ENCODE measurements at regions not wholly inside any gene's neighbourhood (a gene's known extent, or its start where the extent isn't known, plus 50 kb on each side); places are given as distances from the start of the nearest gene placed in this dataset.

DNA sequence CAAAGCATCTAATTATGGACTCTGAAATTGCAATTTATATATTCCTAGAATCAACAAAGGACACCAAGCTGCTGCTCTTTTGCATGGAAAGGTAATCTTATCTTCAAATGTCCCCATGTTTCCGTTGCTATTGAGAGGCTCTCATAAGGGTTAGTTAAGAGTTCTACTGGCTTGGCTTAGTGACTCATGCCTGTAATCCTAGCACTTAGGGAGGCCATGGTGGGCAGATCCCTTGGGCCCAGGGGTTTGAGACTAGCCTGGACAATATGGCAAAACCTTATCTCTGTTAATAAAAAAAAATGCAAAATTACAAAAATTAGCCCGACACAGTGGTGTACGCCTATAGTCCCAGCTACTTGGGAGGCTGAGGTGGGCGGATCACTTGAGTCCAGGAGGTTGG, 93.4 kb upstream of the RAPGEF2 start:
- Histone ChIP-seq H3K9me3 (replicated peaks; ENCODE audit: control insufficient read depth, insufficient read depth, low read length) (no peaks in the 10 kb centered on the region), H3K79me2 (ENCODE audit: control insufficient read depth, insufficient read depth, low read length) (no peaks in the 10 kb centered on the region), H3K36me3 (ENCODE audit: control insufficient read depth in 2 of 2, extremely low read depth in 1 of 2, insufficient read depth in 2 of 2, low read length in 2 of 2) (no peaks in the 10 kb centered on the region), H2AFZ (ENCODE audit: low read depth, low read length) (no peak overlapping the region), H3K9ac (replicated peaks; ENCODE audit: extremely low read depth, insufficient read depth, low read length) (no peak overlapping the region), H3K4me3 (replicated peaks in 1 of 3; ENCODE audit: insufficient read depth in 1 of 3, low read depth in 1 of 3, low read length in 3 of 3) (no peak overlapping the region), H3K4me2 (ENCODE audit: insufficient read depth, low read length) (no peak overlapping the region), H3K27me3 (ENCODE audit: control insufficient read depth in 2 of 2, insufficient read depth in 2 of 2, low read length in 2 of 2) (no peaks in the 10 kb centered on the region), H3K27ac (ENCODE audit: insufficient read depth, low read depth, low read length) (no peak overlapping the region), H3K9me1 (replicated peaks; ENCODE audit: control insufficient read depth, extremely low read depth, insufficient read depth, low read length) (no peaks in the 10 kb centered on the region), H4K20me1 (replicated peaks; ENCODE audit: control insufficient read depth, extremely low read depth, insufficient read depth, low read length) (no peaks in the 10 kb centered on the region), H3K4me1 (ENCODE audit: control insufficient read depth, extremely low read depth, insufficient read depth, low read length) (no peaks in the 10 kb centered on the region)
- CTCF ChIA-PET = no interaction called here
- dilution Hi-C loops (cut with MboI; ENCODE audit: extremely low pct_ligation_motif_present, low sequenced_read_pairs) = no loop called here
- no TSS peak for BruUV-seq (replicated peaks)
- no peak for FAIRE-seq
- POLR2A ChIA-PET = no interaction called here
- intact Hi-C loops (cut with micrococcal nuclease) = no loop called here
- TF ChIP-seq POLR2A (IDR thresholded peaks at IDR 0.05; ENCODE audit: low read depth, low read length) (no peak), MYC (IDR thresholded peaks at IDR 0.05; ENCODE audit: low read depth, low read length) (no peak), POLR2AphosphoS5 (IDR thresholded peaks at IDR 0.05; ENCODE audit: insufficient read depth, low read depth, low read length) (no peak), GATA2 (IDR thresholded peaks at IDR 0.05; ENCODE audit: insufficient read depth, insufficient read length, low read depth, low read length) (no peak), FOS (IDR thresholded peaks at IDR 0.05; ENCODE audit: borderline replicate concordance, insufficient read depth, low read length) (no peak), JUN (IDR thresholded peaks at IDR 0.05; ENCODE audit: borderline replicate concordance, insufficient read depth, insufficient read length, low read depth) (no peak), EZH2 (IDR thresholded peaks at IDR 0.05; ENCODE audit: borderline replicate concordance, low read depth, low read length, severe bottlenecking) (no peak)
- TF ChIP-seq, protein P1, sequence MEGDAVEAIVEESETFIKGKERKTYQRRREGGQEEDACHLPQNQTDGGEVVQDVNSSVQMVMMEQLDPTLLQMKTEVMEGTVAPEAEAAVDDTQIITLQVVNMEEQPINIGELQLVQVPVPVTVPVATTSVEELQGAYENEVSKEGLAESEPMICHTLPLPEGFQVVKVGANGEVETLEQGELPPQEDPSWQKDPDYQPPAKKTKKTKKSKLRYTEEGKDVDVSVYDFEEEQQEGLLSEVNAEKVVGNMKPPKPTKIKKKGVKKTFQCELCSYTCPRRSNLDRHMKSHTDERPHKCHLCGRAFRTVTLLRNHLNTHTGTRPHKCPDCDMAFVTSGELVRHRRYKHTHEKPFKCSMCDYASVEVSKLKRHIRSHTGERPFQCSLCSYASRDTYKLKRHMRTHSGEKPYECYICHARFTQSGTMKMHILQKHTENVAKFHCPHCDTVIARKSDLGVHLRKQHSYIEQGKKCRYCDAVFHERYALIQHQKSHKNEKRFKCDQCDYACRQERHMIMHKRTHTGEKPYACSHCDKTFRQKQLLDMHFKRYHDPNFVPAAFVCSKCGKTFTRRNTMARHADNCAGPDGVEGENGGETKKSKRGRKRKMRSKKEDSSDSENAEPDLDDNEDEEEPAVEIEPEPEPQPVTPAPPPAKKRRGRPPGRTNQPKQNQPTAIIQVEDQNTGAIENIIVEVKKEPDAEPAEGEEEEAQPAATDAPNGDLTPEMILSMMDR (IDR thresholded peaks at IDR 0.05; ENCODE audit: extremely low read depth in 1 of 2, insufficient read depth in 1 of 2, low read depth in 1 of 2, low read length in 2 of 2) = no peak
- TF ChIP-seq, protein P2, sequence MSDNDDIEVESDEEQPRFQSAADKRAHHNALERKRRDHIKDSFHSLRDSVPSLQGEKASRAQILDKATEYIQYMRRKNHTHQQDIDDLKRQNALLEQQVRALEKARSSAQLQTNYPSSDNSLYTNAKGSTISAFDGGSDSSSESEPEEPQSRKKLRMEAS (IDR thresholded peaks at IDR 0.05; ENCODE audit: insufficient read depth, insufficient read length) = no peak
- no peak for DNase-seq (ENCODE audit: low read depth, low spot score)
